ENCODE measurements at regions not wholly inside any gene's neighbourhood (a gene's known extent, or its start where the extent isn't known, plus 50 kb on each side); places are given as distances from the start of the nearest gene placed in this dataset.

GRCh38 chr10:3848775-3849635 lies 64.0 kb upstream of the KLF6 start:
- TF ChIP-seq CTCF (IDR thresholded peaks at IDR 0.05), result no peak
- TF ChIP-seq ZNF512 (CRISPR knock-in tag; IDR thresholded peaks at IDR 0.05; ENCODE audit: borderline replicate concordance), result no peak
- no peak for TF ChIP-seq ZBTB21 (CRISPR knock-in tag; IDR thresholded peaks at IDR 0.05; ENCODE audit: borderline replicate concordance)
